ENCODE measurements at regions not wholly inside any gene's neighbourhood (a gene's known extent, or its start where the extent isn't known, plus 50 kb on each side); places are given as distances from the start of the nearest gene placed in this dataset.

- DNase-seq (ENCODE audit: low spot score) = no peak
Observed at GRCh38 chr12:66910366-66910974, 231.6 kb upstream of the GRIP1 start.

GRCh38 chr12:66915306-66915904 lies 236.5 kb upstream of the GRIP1 start:
- DNase-seq (ENCODE audit: low spot score) = peak; percentile 59

DNA sequence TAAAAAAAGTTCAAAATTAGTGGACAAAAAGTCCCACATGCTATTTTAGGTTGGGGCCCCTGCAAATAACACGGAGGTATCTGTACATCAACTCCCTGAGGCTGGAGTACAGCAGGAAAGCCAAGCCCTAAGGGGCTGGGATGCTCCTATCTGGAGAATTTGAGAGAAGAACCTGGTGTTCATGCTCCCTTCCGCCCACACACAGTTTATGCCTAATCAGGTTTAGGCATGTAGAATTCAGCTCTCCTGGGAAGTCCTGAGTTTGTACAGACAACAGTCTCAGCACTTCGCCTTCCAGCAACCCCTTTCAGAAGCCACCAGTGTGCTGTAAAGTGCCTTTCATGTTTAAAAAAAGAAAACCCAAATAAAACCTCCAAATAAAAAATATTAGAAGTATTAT lies 237.3 kb upstream of the GRIP1 start:
- DNase-seq (ENCODE audit: low spot score) = no peak

DNA sequence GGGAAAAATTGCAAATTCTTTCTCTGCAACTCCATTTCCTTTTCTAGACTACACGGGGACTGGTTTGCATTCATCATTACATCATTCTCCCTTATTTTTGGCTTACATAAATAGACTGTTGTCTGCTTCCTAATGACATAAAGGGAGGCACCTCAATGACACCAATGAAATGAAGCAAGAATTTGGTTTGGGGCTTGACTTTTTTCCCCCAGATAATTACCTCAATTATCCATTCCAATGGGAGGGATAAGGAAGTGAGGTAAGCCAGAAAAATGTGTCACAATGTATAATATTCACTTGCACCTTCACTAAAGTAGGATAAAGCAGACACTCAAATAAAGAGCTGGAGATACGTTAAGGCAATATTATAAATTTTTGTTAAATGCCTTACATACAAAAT lies 240.6 kb upstream of the GRIP1 start:
- DNase-seq (ENCODE audit: low spot score) = no peak

- DNase-seq (ENCODE audit: low spot score) = no peak
Observed at GRCh38 chr12:66920205-66920604, 241.3 kb upstream of the GRIP1 start.

DNA sequence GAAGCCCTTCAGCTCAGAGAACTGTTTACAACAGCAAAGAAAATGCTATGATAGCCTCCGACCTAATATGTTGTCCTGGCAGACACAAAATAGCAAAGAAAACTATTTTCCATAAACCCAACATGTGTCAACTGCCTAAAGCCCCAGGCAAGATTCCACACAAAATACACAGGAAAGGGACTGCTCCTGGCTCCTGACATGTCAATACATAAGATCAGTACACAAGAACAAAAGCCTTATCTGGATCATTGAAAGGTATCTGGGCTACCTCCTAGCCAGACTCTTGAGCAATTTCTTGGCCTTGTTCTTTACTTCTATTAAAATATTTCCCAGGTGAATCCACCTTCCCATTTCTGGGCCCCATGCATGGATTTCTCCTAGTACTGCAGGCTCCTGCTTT lies 242.3 kb upstream of the GRIP1 start:
- DNase-seq (ENCODE audit: low spot score) = no peak

- no peak for DNase-seq (ENCODE audit: low spot score)
Observed at GRCh38 chr12:66925083-66925482, 246.2 kb upstream of the GRIP1 start.

DNA sequence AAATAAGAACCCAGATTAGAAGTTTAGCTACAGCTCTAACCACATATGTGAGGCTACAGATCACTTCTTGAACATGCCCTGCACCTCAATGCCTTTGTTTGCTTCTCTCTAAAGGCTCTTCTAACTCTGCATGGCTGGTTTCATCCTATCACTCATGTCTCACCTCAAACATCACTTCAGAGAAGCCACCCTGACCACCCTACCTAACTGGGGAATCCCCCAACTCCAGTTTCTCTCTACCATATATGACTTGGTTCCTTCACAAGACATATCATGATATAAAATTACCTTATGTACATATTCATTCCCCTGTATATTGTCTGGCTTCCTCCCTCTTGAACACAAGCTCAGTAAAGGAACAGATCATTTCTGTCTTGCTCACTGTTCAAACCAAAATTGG lies 250.2 kb upstream of the GRIP1 start:
- no peak for DNase-seq (ENCODE audit: low spot score)

GRCh38 chr12:66931091-66931490 lies 252.2 kb upstream of the GRIP1 start:
- no peak for DNase-seq (ENCODE audit: low spot score)

DNA sequence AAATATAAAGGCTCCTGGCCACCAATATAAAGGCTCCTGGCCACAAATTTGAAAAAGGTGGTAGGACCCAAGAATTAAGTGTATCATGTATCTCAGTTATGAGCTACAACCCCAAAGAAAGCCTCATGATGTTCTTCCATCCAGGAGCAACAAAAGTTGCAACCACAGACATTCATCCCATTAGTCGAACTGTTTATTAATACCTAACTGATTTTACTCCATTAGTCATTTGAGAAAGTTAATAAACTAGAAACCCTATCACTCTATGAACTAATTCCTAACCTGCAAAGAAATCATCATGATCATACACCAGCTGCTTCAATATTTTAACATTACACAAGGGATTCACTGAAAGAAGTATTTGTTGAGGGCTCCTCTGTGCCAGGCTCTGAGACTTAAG lies 253.2 kb upstream of the GRIP1 start:
- DNase-seq (ENCODE audit: low spot score) = no peak

DNA sequence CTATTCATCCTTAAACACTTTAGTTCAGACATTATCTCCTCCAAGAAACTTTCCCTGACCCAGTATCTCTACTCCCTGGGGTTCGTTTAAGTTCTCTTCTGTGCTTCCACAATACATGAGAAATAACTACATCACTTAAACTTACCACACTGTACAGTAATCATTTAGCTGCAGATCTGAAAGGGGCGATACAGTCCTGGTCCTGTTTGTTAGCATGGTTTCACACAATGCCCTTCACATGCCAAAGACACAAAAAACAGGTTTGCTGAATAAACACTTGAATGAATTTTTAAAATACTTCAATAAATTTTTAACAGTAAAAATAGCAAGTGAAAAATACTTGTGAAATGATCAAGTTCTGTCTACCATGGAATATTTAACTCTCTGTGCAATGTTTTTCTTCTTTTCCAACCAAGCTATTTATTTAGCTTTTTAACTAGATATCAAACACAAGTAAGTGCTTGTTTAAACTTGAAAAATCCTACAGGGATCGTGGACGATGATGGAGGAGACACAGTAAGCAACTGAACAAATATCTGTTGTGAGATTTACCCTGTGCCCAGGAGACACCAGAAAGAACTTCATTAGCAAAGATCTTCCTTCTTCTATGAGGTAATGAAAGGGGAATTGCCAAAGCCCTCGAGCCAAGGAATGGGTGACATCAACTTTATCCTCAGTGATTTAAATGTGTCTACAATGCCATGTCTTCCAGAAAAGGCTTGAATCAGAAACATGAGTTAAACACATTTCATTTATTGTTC lies 255.6 kb upstream of the GRIP1 start:
- DNase-seq (ENCODE audit: low spot score) = no peak

DNA sequence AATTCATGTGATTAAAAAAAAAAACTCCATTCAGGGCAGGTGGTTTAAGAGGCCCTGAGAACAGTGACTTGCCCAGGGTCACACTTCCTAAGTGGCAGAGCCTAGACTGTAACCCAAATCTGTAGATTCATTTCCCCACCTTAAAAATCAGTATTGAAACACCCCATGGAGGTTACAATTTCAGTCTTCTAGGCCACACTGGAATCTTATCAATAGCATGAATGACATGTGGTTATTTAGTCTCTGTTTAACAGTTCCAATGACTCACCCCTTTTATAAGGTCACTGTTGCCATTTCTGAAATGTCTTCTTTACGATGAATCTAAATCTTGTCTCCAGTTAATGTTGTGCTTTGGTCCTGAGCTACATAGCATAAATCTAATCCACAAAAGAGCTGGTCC lies 262.3 kb upstream of the GRIP1 start:
- no peak for DNase-seq (ENCODE audit: low spot score)

DNA sequence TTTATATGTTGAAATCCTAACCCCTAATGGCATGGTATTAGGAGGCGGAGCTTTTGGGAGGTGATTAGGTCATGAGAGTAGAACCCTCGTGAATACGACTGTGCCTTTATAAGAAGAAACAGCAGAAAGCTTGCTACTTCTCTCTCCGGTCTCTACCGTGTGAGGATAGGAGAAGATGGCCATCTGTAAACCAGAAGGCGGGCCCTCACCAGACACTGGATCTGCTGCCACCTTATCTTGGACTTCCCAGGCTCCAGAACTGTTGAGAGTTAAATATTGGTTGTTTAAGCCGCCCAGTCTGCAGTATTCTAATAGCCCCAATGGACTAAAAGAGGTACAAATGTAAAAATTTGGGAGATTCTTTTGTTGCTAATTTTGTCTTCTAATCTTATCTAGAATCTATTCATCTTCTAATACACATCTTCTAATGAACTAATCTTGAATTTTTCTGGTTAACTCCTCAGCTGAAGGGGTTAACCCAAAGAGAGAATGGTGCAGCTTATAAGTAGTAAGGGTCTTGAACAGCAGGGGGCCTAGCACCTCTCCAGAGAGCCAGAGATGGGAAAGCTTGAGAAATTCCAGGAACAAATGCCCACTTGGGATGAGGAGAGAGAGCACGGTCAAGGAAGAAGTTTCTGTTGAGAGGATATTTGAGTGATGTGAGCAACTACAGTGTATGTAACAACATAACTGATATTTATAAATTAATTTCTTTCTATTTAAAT lies 264.0 kb upstream of the GRIP1 start:
- DNase-seq (ENCODE audit: low spot score) = no peak

- peak; percentile 58 for DNase-seq (ENCODE audit: low spot score)
Observed at GRCh38 chr12:66944365-66944764, 265.5 kb upstream of the GRIP1 start.

- no peak for DNase-seq (ENCODE audit: low spot score)
Observed at GRCh38 chr12:66945189-66945817, 266.4 kb upstream of the GRIP1 start.

- DNase-seq (ENCODE audit: low spot score) = no peak
Observed at GRCh38 chr12:66947119-66947518, 268.2 kb upstream of the GRIP1 start.

GRCh38 chr12:66952668-66953067 lies 273.8 kb upstream of the GRIP1 start:
- DNase-seq (ENCODE audit: low spot score) = no peak

DNA sequence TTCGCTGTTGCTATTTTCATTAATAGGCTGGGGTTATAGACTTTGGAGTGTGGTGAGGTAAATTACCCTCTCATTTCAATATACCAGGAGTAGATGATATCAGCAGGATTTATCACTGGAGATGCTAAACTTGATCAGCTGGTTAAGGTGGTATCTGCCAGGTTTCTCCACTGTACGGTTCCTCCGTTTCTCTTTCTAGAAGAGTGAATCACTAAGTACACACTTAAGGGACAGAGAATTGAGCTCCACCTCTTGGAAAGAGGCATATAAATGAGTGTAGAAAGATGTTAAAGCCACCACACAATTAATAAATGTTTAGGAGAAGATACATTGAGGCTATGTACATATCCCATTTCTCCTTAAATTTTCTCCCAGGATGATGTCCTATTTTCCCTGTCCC lies 277.4 kb upstream of the GRIP1 start:
- no peak for DNase-seq (ENCODE audit: low spot score)

GRCh38 chr12:66959276-66959675 lies 280.4 kb upstream of the GRIP1 start:
- DNase-seq (ENCODE audit: low spot score) = no peak

DNA sequence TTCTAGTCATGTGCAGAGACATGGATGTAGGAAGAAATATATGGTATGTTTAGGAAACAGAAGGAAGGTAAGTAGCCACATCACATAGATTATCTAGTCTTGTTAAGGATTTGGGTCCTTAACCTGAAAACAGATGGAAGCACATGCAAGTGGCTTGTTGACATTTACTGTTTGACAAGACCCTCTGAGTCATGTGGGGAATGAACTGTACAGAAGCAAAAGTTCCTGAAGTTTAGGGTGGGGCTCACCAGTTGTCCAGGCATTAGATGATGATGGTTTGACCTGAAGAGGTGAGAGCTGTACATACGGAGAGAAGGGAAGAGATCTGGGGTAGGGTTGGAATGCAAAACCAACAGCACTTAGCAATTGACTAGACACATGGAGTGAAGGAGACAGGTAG lies 281.1 kb upstream of the GRIP1 start:
- no peak for DNase-seq (ENCODE audit: low spot score)

GRCh38 chr12:66960704-66961690 lies 282.1 kb upstream of the GRIP1 start:
- DNase-seq (ENCODE audit: low spot score) = no peak

Measured in putamen (tissue), 1 donor.